HFF-Myc (cell line): ENCODE measurements at regions not wholly inside any gene's neighbourhood (a gene's known extent, or its start where the extent isn't known, plus 50 kb on each side); places are given as distances from the start of the nearest gene placed in this dataset.

Experiments
- DNase-seq: peaks from one replicate; pipeline ENCODE4 v3.0.0-alpha.2; 2011; ENCODE audit warnings: low read depth; ENCODE audit errors: extremely low read depth
- H3K4me3 ChIP-seq: replicated peaks from 2 replicates; pipeline ENCODE4 v1.5.1; 2011; ENCODE audit warnings: low read depth, mild to moderate bottlenecking, control low read depth, low read length
- CTCF ChIP-seq: IDR thresholded peaks from 2 replicates; pipeline ENCODE4 v1.5.1; 2012; ENCODE audit warnings: mild to moderate bottlenecking, low read depth, low read length, control low read depth; ENCODE audit errors: missing control alignments

- no peak overlapping the region for H3K4me3 ChIP-seq
- TF ChIP-seq CTCF = no peak
- no peak for DNase-seq
Observed at GRCh38 chr13:85543144-85543543, 256.1 kb downstream of the SLITRK6 start.

GRCh38 chr13:85541476-85541875, 257.7 kb downstream of the SLITRK6 start:
- no peak overlapping the region for H3K4me3 ChIP-seq
- DNase-seq = no peak
- no peak for TF ChIP-seq CTCF

GRCh38 chr13:85538957-85539356, 260.3 kb downstream of the SLITRK6 start:
- no peak for TF ChIP-seq CTCF
- no peak overlapping the region for H3K4me3 ChIP-seq
- DNase-seq = no peak

GRCh38 chr13:85537601-85538000, 261.6 kb downstream of the SLITRK6 start:
- no peak for TF ChIP-seq CTCF
- H3K4me3 ChIP-seq = no peak overlapping the region
- DNase-seq = no peak

GRCh38 chr13:85536706-85537105, 262.5 kb downstream of the SLITRK6 start:
- TF ChIP-seq CTCF = no peak
- no peak overlapping the region for H3K4me3 ChIP-seq
- DNase-seq = no peak

- no peak overlapping the region for H3K4me3 ChIP-seq
- no peak for DNase-seq
- TF ChIP-seq CTCF = no peak
Observed at GRCh38 chr13:85535316-85536084, 263.7 kb downstream of the SLITRK6 start.

GRCh38 chr13:85533911-85534310, 265.3 kb downstream of the SLITRK6 start:
- TF ChIP-seq CTCF = no peak
- no peak for DNase-seq
- no peak overlapping the region for H3K4me3 ChIP-seq
